Ovary (tissue), 7 donors: ENCODE measurements at regions not wholly inside any gene's neighbourhood (a gene's known extent, or its start where the extent isn't known, plus 50 kb on each side); places are given as distances from the start of the nearest gene placed in this dataset.

ENCODE experiments used
- DNase-seq, 5 donors: peaks; one replicate each; pipeline ENCODE4 v3.0.0-alpha.2; 2019 to 2020
- H3K27ac ChIP-seq, 2 donors: fragments of 200-600 bp; one replicate each; pipeline versions ENCODE4 v1.5.1 to v1.8.0; 2019 to 2022
- H3K27me3 ChIP-seq: fragments of 200-600 bp; one replicate; pipeline ENCODE4 v1.8.0; 2022
- H3K36me3 ChIP-seq: fragments of 200-600 bp; sonication (generic); one replicate; pipeline ENCODE4 v1.5.1; 2019
- H3K4me1 ChIP-seq: one replicate; pipeline ENCODE4 v1.8.1; 2013; ENCODE audit warnings: mild to moderate bottlenecking, moderate library complexity; ENCODE audit not compliant: insufficient read depth
- H3K4me3 ChIP-seq: fragments of 200-600 bp; sonication (generic); one replicate; pipeline ENCODE4 v1.5.1; 2017
- H3K9me3 ChIP-seq, 2 donors: fragments of 200-600 bp in 1 of 2; sonication (generic) in 1 of 2; one replicate each; pipeline versions ENCODE4 v1.5.1 to v1.8.1; 2013 to 2019; ENCODE audit warnings: mild to moderate bottlenecking in 1 of 2, moderate library complexity in 1 of 2
- EP300 ChIP-seq: sonication (generic); formaldehyde crosslinking; IDR thresholded peaks from one replicate; pipeline ENCODE4 v1.6.1; 2017; ENCODE audit warnings: antibody characterized with exemption
- POLR2A ChIP-seq: fragments of 450-650 bp; IDR thresholded peaks from one replicate; pipeline ENCODE4 v1.6.1; 2017; ENCODE audit warnings: antibody characterized with exemption, mild to moderate bottlenecking, moderate library complexity
- WGBS, 3 donors: extraction: QIAGEN DNeasy Blood & Tissue Kit in 1 of 3; methylation state at CpG; one replicate each; pipeline versions ENCODE4 v1.1.5 to v1.1.7; 2013 to 2017; 5-methylcytosine and 5-hydroxymethylcytosine counted together
- intact Hi-C, 4 donors: fragments of 100-400 bp; cut with DNase I; formaldehyde crosslinking; loops; one replicate each; pipeline versions ENCODE4 v1.11.0 to v1.15.1; 2022 to 2023
- TF ChIP-seq, protein P1 (sequence below), 3 donors: fragments of 450-650 bp in 2 of 3; fragments of 200-600 bp in 1 of 3; IDR thresholded peaks; one replicate each; pipeline versions ENCODE4 v1.5.1 to v1.8.0; 2016 to 2022; ENCODE audit warnings: antibody characterized with exemption in 3 of 3, mild to moderate bottlenecking in 1 of 3
- donor health status: DM: no; HTN: no; CAD: no; lungs with moderate emphysema.
- donor health status: DM: no; HTN: no; CAD: no.
- donor health status: Bipolar disorder and iron deficiency.
- donor health status: DM: no; HTN: no; CAD: no.
- donor health status: DM: yes; HTN: yes; CAD: no.

DNA sequence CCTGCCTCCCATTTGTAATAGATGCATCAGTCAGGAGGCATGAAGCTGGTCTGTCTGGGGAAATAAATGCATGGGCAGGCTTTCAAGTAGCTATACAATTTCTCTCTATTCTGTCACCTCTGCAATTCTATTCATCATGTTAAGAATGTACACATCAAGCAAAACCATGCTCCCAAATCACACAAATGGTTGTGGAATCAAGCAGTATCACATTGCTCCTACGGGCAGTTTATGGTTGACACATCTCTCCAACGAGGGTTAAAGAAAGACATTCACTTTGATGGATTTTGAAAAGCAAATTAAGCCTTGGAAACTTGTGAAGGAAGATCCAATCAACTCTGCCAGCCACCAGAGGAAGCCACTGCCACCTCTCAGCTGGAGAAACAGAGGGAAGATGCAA is 1277.4 kb upstream of the TMEM132C start:
- WGBS, 3 donors = 50 to 75% (median 53%) methylated on average over 2 of the region's 2 CpGs
- Histone ChIP-seq H3K27ac (no peak overlapping the region), H3K4me3 (no peak overlapping the region), H3K9me3 (no peaks in the 10 kb centered on the region), H3K27me3 (no peaks in the 10 kb centered on the region), H3K4me1 (no peaks in the 10 kb centered on the region), H3K36me3 (no peaks in the 10 kb centered on the region)
- TF ChIP-seq, protein P1, sequence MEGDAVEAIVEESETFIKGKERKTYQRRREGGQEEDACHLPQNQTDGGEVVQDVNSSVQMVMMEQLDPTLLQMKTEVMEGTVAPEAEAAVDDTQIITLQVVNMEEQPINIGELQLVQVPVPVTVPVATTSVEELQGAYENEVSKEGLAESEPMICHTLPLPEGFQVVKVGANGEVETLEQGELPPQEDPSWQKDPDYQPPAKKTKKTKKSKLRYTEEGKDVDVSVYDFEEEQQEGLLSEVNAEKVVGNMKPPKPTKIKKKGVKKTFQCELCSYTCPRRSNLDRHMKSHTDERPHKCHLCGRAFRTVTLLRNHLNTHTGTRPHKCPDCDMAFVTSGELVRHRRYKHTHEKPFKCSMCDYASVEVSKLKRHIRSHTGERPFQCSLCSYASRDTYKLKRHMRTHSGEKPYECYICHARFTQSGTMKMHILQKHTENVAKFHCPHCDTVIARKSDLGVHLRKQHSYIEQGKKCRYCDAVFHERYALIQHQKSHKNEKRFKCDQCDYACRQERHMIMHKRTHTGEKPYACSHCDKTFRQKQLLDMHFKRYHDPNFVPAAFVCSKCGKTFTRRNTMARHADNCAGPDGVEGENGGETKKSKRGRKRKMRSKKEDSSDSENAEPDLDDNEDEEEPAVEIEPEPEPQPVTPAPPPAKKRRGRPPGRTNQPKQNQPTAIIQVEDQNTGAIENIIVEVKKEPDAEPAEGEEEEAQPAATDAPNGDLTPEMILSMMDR (IDR thresholded peaks at IDR 0.05) = no peak
- TF ChIP-seq POLR2A (no peak), EP300 (no peak)
- no peak for DNase-seq
- intact Hi-C loops = no loop called here

DNA sequence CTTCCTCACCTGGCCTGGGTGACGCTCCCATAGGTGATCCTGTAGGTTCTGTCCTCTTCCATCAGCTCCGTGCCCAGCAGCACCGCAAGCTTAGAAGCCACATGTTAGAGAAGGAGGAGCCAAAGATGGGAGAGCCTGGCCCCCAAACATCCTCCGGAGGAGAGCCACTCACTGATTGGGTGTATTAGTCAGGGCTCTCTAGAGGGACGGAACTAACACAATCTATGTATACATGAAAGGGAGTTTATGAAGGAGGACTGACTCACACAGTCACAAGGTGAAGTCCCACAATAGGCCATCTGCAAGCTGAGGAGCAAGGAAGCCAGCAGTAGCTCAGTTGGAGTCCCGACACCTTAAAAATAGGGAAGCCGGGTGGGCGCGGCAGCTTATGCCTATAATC is 1273.1 kb upstream of the TMEM132C start:
- Histone ChIP-seq H3K9me3 (no peaks in the 10 kb centered on the region), H3K27ac (no peak overlapping the region), H3K4me1 (no peaks in the 10 kb centered on the region), H3K4me3 (no peak overlapping the region), H3K27me3 (no peaks in the 10 kb centered on the region), H3K36me3 (no peaks in the 10 kb centered on the region)
- WGBS, 3 donors = 92 to 97% (median 96%) methylated on average over 9 of the region's 9 CpGs
- DNase-seq = no peak
- TF ChIP-seq EP300 (no peak), POLR2A (no peak)
- intact Hi-C loops = no loop called here

DNA sequence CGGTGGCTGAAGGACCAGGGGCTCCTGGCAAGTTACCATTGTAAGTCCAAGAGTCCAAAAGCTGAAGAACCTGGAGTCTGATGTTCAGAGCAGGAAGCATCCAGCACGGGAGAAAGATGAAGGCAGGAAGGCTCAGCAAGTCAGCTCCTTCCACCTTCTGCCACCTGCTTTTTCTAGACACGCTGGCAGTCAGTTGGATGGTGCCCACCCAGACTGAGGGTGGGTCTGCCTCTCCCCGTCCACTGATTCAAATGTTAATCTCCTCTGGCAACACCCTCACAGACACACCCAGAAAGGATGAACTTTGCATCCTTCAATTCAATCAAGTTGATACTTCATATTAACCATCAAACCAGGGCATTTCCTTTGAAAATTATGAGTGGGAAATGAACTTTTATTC is 1272.4 kb upstream of the TMEM132C start:
- intact Hi-C loops = no loop called here
- TF ChIP-seq POLR2A (no peak), EP300 (no peak)
- TF ChIP-seq, protein P1 (IDR thresholded peaks at IDR 0.05) = no peak
- H3K36me3 ChIP-seq = no peaks in the 10 kb centered on the region
- H3K27ac ChIP-seq = no peak overlapping the region
- DNase-seq = no peak
- H3K9me3 ChIP-seq = no peaks in the 10 kb centered on the region
- H3K4me1 ChIP-seq = no peaks in the 10 kb centered on the region
- no peaks in the 10 kb centered on the region for H3K27me3 ChIP-seq
- no peak overlapping the region for H3K4me3 ChIP-seq
- 78 to 85% (median 79%) methylated on average over 4 of the region's 4 CpGs for WGBS, 3 donors

DNA sequence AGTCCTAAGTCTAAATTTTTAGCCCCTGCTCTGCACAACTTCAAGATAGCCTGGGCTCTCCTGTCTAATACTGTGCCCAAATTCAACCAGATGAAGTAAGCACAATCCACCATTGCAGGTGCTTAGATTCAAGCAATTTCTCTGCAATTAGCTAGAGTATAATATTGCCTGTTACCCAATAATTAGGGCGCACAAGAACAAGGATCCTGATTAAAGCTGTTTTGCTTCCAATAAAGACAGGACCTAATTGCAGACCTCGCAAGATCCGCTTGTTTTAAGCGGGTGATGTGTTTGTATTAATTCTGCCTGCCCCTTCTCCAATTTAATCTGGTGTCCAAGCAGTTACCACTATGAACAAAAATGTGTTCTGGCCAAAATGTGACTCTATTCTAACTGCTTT is 1268.9 kb upstream of the TMEM132C start:
- intact Hi-C loops = no loop called here
- WGBS, 3 donors = 88 to 95% (median 88%) methylated on average over 4 of the region's 4 CpGs
- Histone ChIP-seq H3K27ac (no peak overlapping the region), H3K4me1 (no peaks in the 10 kb centered on the region), H3K9me3 (no peaks in the 10 kb centered on the region), H3K36me3 (no peaks in the 10 kb centered on the region), H3K4me3 (no peak overlapping the region), H3K27me3 (no peaks in the 10 kb centered on the region)
- no peak for DNase-seq
- no peak for TF ChIP-seq EP300
- no peak for TF ChIP-seq POLR2A
- TF ChIP-seq, protein P1 (IDR thresholded peaks at IDR 0.05) = no peak

DNA sequence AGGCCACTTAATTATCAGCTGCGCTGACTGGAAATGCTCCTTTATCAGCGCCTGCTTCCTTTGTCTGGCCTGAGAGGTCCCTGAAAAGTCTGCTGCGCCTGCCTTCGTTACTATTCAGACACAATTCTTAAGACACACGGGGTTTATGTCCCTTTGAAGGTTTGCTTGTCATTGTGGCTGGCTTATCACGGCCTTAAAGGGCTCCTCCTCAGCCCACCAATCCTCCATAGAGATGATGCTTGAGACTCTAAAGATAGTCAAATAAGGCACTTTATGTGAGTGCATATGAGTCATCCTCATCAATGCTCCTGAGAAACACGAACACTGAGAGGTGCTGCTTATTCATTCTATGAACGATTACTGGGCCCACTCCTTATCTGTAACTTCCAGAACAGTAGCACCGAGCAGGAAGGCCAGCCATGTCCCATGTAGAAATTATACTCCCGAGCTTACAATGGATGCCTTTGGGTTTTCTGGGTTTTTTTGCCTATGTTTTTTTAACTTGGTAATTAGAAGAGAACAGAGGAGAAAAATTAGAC is 1268.2 kb upstream of the TMEM132C start:
- H3K4me3 ChIP-seq = no peak overlapping the region
- WGBS, 3 donors = 47 to 61% (median 52%) methylated on average over 10 of the region's 10 CpGs
- H3K9me3 ChIP-seq = no peaks in the 10 kb centered on the region
- TF ChIP-seq POLR2A (no peak), EP300 (no peak)
- TF ChIP-seq, protein P1 (IDR thresholded peaks at IDR 0.05) = no peak
- H3K27me3 ChIP-seq = no peaks in the 10 kb centered on the region
- intact Hi-C loops = no loop called here
- no peaks in the 10 kb centered on the region for H3K4me1 ChIP-seq
- no peak overlapping the region for H3K27ac ChIP-seq
- H3K36me3 ChIP-seq = no peaks in the 10 kb centered on the region
- DNase-seq = no peak
